Tibial artery (tissue), 4 donors: ENCODE measurements at regions not wholly inside any gene's neighbourhood (a gene's known extent, or its start where the extent isn't known, plus 50 kb on each side); places are given as distances from the start of the nearest gene placed in this dataset.

ENCODE experiments used
- DNase-seq, 2 donors: peaks; one replicate each; pipeline ENCODE4 v3.0.0-alpha.2; 2019
- H3K27ac ChIP-seq, 2 donors: fragments of 200-600 bp; sonication (generic) in 1 of 2; 1 replicate in 1 of 2; 2 replicates in 1 of 2; pipeline ENCODE4 v1.5.1; 2018 to 2019; ENCODE audit warnings: mild to moderate bottlenecking in 1 of 2
- H3K27me3 ChIP-seq, 2 donors: fragments of 200-600 bp; sonication (generic) in 1 of 2; one replicate each; pipeline versions ENCODE4 v1.5.1 to v1.6.0; 2016 to 2019
- H3K36me3 ChIP-seq, 3 donors: fragments of 200-600 bp; sonication (generic) in 2 of 3; one replicate each; pipeline ENCODE4 v1.5.1; 2016 to 2019; ENCODE audit warnings: mild to moderate bottlenecking in 2 of 3
- H3K4me1 ChIP-seq, 4 donors: fragments of 200-600 bp; sonication (generic) in 2 of 4; 1 replicate in 3 of 4; 2 replicates in 1 of 4; pipeline ENCODE4 v1.5.1; 2016 to 2019
- H3K4me3 ChIP-seq, 2 donors: fragments of 200-600 bp; sonication (generic) in 1 of 2; 1 replicate in 1 of 2; 2 replicates in 1 of 2; pipeline ENCODE4 v1.5.1; 2018 to 2019; ENCODE audit warnings: mild to moderate bottlenecking in 2 of 2
- H3K9me3 ChIP-seq, 3 donors: fragments of 200-600 bp; sonication (generic) in 1 of 3; one replicate each; pipeline ENCODE4 v1.5.1; 2016 to 2019
- intact Hi-C: fragments of 100-400 bp; cut with DNase I; formaldehyde crosslinking; loops from one replicate; pipeline ENCODE4 v1.15.0; 2023; ENCODE audit warnings: low total_unique reads
- TF ChIP-seq, protein P1 (sequence below), 2 experiments: fragments of 200-600 bp in 1 of 2; fragments of 450-650 bp in 1 of 2; IDR thresholded peaks; one replicate each; pipeline ENCODE4 v1.5.1; 2017 to 2019; ENCODE audit warnings: antibody characterized with exemption in 2 of 2, mild to moderate bottlenecking in 1 of 2, moderate library complexity in 1 of 2

DNA sequence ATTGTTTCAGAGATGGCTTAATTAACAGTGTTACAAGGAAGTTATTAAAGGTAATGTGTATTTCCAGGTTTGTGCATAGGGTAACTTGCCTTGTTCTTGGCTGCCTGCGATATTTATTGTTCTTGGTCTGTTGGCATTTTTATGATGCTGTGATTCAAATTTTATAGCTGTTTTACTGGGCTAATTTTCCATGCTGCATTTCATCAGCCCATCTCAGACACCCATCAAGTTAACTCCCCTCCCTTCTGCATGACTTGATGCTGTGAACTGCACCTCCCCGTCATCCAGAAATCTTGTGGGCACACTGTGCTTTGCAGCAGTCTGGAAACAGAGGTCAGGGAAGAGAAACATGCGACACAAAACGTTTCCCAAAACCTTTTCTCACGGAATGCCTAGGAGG lies 1049.2 kb downstream of the AACS start:
- Histone ChIP-seq H3K36me3 (no peaks in the 10 kb centered on the region), H3K27me3 (no peaks in the 10 kb centered on the region), H3K4me1 (no peaks in the 10 kb centered on the region), H3K9me3 (no peaks in the 10 kb centered on the region), H3K4me3 (no peak overlapping the region), H3K27ac (no peak overlapping the region)
- no peak for DNase-seq
- TF ChIP-seq, protein P1, sequence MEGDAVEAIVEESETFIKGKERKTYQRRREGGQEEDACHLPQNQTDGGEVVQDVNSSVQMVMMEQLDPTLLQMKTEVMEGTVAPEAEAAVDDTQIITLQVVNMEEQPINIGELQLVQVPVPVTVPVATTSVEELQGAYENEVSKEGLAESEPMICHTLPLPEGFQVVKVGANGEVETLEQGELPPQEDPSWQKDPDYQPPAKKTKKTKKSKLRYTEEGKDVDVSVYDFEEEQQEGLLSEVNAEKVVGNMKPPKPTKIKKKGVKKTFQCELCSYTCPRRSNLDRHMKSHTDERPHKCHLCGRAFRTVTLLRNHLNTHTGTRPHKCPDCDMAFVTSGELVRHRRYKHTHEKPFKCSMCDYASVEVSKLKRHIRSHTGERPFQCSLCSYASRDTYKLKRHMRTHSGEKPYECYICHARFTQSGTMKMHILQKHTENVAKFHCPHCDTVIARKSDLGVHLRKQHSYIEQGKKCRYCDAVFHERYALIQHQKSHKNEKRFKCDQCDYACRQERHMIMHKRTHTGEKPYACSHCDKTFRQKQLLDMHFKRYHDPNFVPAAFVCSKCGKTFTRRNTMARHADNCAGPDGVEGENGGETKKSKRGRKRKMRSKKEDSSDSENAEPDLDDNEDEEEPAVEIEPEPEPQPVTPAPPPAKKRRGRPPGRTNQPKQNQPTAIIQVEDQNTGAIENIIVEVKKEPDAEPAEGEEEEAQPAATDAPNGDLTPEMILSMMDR (IDR thresholded peaks at IDR 0.05), result no peak
- intact Hi-C loops, result no loop called here

GRCh38 chr12:126117502-126117901 lies 1052.3 kb downstream of the AACS start:
- intact Hi-C loops, result no loop called here

DNA sequence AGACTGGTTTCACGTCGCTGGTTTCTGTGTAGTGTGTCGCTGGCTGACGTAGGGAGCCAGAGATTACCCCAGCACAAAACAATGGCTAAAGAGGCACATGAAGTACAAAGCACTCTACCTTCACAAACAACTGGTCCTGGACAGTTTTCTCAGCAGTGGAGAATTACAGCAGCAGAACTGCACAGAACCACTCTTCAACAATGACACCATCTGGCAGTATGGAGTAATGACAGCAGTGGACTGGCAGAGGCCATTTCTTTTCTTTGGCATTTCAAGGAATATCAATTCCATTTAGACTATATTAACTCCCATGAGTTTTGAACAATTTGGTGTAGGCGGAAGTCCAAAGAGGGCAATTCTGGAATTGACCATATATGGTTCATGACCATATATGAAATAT lies 1074.1 kb downstream of the AACS start:
- DNase-seq, result no peak

More at GRCh38 chr12:126117502-126117901, 1052.3 kb downstream of the AACS start:
- TF ChIP-seq, protein P1 (IDR thresholded peaks at IDR 0.05), result no peak
- Histone ChIP-seq H3K36me3 (no peaks in the 10 kb centered on the region), H3K4me1 (no peaks in the 10 kb centered on the region), H3K9me3 (no peaks in the 10 kb centered on the region), H3K27ac (no peak overlapping the region), H3K27me3 (no peaks in the 10 kb centered on the region), H3K4me3 (no peak overlapping the region)
- no peak for DNase-seq

DNA sequence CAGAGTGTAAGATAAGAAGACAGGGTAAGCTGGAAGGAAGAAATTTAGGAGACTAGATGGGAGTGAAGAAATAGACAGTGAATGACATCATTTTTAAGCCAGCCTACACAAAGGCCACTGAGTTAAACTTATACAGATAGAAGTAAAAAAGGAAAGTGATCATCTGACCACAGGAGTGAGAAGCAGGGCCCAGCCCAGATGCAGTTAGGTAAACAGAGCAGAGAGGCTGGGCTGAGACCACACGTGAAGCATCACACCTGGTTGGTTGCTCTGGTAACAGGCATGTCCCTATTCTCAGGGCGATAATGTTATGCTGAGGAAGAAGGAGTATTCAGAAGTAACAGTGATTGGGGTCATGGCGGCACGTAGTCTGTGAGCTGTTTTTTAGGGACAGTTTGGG lies 1079.4 kb downstream of the AACS start:
- intact Hi-C loops, result no loop called here

More for the DNA sequence above, 1074.1 kb downstream of the AACS start:
- H3K9me3 ChIP-seq, result peaks cover 0 to 22% (median 8%) of the 10 kb centered on the region in 3 donors
- H3K4me3 ChIP-seq, result no peak overlapping the region
- no peaks in the 10 kb centered on the region for H3K27me3 ChIP-seq
- H3K4me1 ChIP-seq, result no peaks in the 10 kb centered on the region
- TF ChIP-seq, protein P1 (IDR thresholded peaks at IDR 0.05), result no peak
- H3K27ac ChIP-seq, result no peak overlapping the region
- no peaks in the 10 kb centered on the region for H3K36me3 ChIP-seq
- intact Hi-C loops, result no loop called here

GRCh38 chr12:126147321-126147720 lies 1082.1 kb downstream of the AACS start:
- intact Hi-C loops, result no loop called here
- Histone ChIP-seq H3K4me3 (no peak overlapping the region), H3K27ac (no peak overlapping the region), H3K9me3 (no peaks in the 10 kb centered on the region), H3K27me3 (no peaks in the 10 kb centered on the region), H3K36me3 (no peaks in the 10 kb centered on the region), H3K4me1 (no peaks in the 10 kb centered on the region)
- no peak for DNase-seq
- TF ChIP-seq, protein P1 (IDR thresholded peaks at IDR 0.05), result no peak

More for the DNA sequence above, 1079.4 kb downstream of the AACS start:
- Histone ChIP-seq H3K27ac (no peak overlapping the region), H3K36me3 (no peaks in the 10 kb centered on the region), H3K9me3 (peaks cover 0 to 4% (median 2%) of the 10 kb centered on the region in 3 donors), H3K4me3 (no peak overlapping the region), H3K4me1 (no peaks in the 10 kb centered on the region), H3K27me3 (no peaks in the 10 kb centered on the region)
- TF ChIP-seq, protein P1 (IDR thresholded peaks at IDR 0.05), result no peak
- no peak for DNase-seq
